Omental fat pad (tissue), 3 donors: ENCODE measurements at regions not wholly inside any gene's neighbourhood (a gene's known extent, or its start where the extent isn't known, plus 50 kb on each side); places are given as distances from the start of the nearest gene placed in this dataset.

Source experiments
- ATAC-seq: fragments of 150-250 bp; one replicate; pipeline ENCODE4 v1.9.1; 2016; ENCODE audit warnings: mild to moderate bottlenecking, moderate library complexity; ENCODE audit not compliant: low FRiP score
- DNase-seq: peaks from one replicate; pipeline ENCODE4 v3.0.0-alpha.2; 2019; ENCODE audit warnings: low spot score
- CTCF ChIP-seq, 3 donors: fragments of 450-650 bp; IDR thresholded peaks; one replicate each; pipeline ENCODE4 v1.5.1; 2016 to 2017; ENCODE audit warnings: antibody characterized with exemption in 3 of 3, mild to moderate bottlenecking in 3 of 3, moderate library complexity in 2 of 3

- no peak for ATAC-seq
- DNase-seq, result no peak
- TF ChIP-seq CTCF (IDR thresholded peaks at IDR 0.05), result no peak
These were observed 77.1 kb upstream of the CNTLN start for GRCh38 chr9:17057729-17058128.

DNA sequence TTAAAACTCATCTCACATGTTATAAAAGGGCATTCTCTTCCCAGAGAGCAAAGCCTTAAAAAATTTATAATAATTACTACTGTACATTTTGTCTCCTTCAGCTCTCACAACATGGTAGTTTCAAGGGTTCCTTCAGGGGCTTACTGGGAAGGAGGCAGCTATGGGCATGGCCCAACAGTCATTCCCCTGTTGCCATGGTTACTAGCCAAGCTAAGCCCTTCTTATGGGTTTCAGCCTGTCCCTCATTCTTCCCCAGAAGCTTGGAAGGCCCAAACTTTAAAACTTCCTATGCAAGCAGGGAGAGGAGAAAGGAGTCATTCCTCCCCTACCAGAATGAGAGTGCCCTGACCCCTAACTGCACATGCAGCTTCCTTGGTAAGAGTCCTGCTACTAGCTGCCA is 82.2 kb upstream of the CNTLN start:
- TF ChIP-seq CTCF (IDR thresholded peaks at IDR 0.05), result no peak
- no peak for DNase-seq
- ATAC-seq, result no peak

GRCh38 chr9:17045381-17045940 is 89.4 kb upstream of the CNTLN start:
- DNase-seq, result no peak

GRCh38 chr9:17031546-17031945 is 103.3 kb upstream of the CNTLN start:
- no peak for TF ChIP-seq CTCF (IDR thresholded peaks at IDR 0.05)
- no peak for DNase-seq
- ATAC-seq, result no peak

More at GRCh38 chr9:17045381-17045940, 89.4 kb upstream of the CNTLN start:
- no peak for ATAC-seq
- TF ChIP-seq CTCF (IDR thresholded peaks at IDR 0.05), result no peak

- TF ChIP-seq CTCF (IDR thresholded peaks at IDR 0.05), result no peak
- no peak for DNase-seq
- no peak for ATAC-seq
These were observed 109.6 kb upstream of the CNTLN start for GRCh38 chr9:17025281-17025680.

DNA sequence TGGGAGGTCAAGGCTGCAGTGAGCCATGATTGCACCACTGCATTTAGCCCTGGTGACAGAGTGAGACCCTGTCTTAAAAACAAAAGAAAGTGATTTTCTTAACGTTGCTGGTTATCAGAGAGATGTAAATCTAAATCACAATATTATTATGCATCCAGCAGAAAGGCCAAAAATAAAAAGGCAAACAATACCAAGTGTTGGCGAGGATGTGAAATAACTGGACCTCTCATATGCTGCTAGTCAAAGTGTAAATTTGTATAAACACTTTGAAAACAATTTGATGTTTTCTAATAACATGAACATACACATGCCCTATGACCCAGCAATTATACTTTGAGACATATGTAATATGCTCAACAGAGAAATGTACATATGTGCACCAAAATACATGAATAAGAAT is 110.7 kb upstream of the CNTLN start:
- no peak for TF ChIP-seq CTCF (IDR thresholded peaks at IDR 0.05)
- DNase-seq (no peak), ATAC-seq (no peak)

DNA sequence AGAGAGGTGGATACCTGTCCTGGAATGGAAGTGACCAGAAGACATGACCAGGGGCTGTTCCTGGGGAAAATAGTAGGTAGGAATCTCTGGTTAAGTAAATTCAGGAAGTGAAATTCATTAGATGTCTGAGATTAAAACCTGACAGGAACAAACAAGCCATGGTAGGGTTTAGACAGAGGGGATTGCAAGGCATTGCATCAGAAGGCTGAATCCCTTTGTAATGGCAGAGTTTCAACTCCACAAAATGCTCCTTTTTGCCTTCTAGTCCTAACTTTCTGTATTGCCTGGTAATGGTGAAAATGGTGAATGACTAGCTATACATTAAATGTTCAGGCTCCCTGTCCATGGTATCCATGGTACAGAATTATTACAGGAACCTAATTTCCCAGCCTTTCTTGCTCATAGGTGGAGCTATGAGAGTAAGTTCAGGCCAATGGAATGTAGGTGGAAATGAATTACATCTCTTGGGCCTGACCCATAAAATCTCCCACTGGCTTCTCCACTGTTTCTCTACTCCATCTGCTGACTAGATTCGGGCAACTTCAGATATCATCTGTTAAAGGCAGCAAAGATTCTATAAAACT is 113.4 kb upstream of the CNTLN start:
- TF ChIP-seq CTCF (IDR thresholded peaks at IDR 0.05), result no peak
- no peak for ATAC-seq
- no peak for DNase-seq
